ENCODE measurements at regions not wholly inside any gene's neighbourhood (a gene's known extent, or its start where the extent isn't known, plus 50 kb on each side); places are given as distances from the start of the nearest gene placed in this dataset.
"Not testable (repeated sequence)": the region's sequence is repeated elsewhere in the genome, so short reads cannot be mapped to it uniquely, and the experiment has no call there.

GRCh38 chr2:39834426-39834825 lies 55.4 kb upstream of the THUMPD2 start:
- H3K4me3 Mint-ChIP-seq = no peak overlapping the region
- no peaks in the 10 kb centered on the region for H3K36me3 Mint-ChIP-seq (ENCODE audit: low read depth)
- no peak overlapping the region for H3K27ac Mint-ChIP-seq
- peaks cover 10% of the 10 kb centered on the region; the same call in 1 of the 2 replicates for H3K4me1 Mint-ChIP-seq (ENCODE audit: low read depth)
- H3K9me3 Mint-ChIP-seq = peaks cover 6% of the 10 kb centered on the region
- DNase-seq = no peak
- TF ChIP-seq, protein P1, sequence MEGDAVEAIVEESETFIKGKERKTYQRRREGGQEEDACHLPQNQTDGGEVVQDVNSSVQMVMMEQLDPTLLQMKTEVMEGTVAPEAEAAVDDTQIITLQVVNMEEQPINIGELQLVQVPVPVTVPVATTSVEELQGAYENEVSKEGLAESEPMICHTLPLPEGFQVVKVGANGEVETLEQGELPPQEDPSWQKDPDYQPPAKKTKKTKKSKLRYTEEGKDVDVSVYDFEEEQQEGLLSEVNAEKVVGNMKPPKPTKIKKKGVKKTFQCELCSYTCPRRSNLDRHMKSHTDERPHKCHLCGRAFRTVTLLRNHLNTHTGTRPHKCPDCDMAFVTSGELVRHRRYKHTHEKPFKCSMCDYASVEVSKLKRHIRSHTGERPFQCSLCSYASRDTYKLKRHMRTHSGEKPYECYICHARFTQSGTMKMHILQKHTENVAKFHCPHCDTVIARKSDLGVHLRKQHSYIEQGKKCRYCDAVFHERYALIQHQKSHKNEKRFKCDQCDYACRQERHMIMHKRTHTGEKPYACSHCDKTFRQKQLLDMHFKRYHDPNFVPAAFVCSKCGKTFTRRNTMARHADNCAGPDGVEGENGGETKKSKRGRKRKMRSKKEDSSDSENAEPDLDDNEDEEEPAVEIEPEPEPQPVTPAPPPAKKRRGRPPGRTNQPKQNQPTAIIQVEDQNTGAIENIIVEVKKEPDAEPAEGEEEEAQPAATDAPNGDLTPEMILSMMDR (IDR thresholded peaks at IDR 0.05) = no peak
- H3K27me3 Mint-ChIP-seq (ENCODE audit: insufficient read depth) = no peaks in the 10 kb centered on the region; the same call in none of the 2 replicates

- not testable (repeated sequence) for DNase-seq; H3K9me3 Mint-ChIP-seq; H3K36me3 Mint-ChIP-seq (ENCODE audit: low read depth); H3K27ac Mint-ChIP-seq; H3K4me3 Mint-ChIP-seq; H3K4me1 Mint-ChIP-seq (ENCODE audit: low read depth); H3K27me3 Mint-ChIP-seq (ENCODE audit: insufficient read depth)
Observed at GRCh38 chr2:39830610-39831009, 51.6 kb upstream of the THUMPD2 start.
